Hematopoietic multipotent progenitor cell (in vitro differentiated cells): ENCODE measurements at regions not wholly inside any gene's neighbourhood (a gene's known extent, or its start where the extent isn't known, plus 50 kb on each side); places are given as distances from the start of the nearest gene placed in this dataset.
"Not testable (repeated sequence)": the region's sequence is repeated elsewhere in the genome, so short reads cannot be mapped to it uniquely, and the experiment has no call there.

ENCODE experiments used
- DNase-seq, 3 donors: peaks; one replicate each; pipeline ENCODE4 v3.0.0-alpha.2; 2011 to 2015; ENCODE audit warnings: low read depth in 2 of 3, low spot score in 2 of 3

GRCh38 chr12:126396536-126396935 is 1331.3 kb downstream of the AACS start:
- DNase-seq: no peak

GRCh38 chr12:126397071-126397581 is 1331.9 kb downstream of the AACS start:
- no peak for DNase-seq

GRCh38 chr12:126397660-126398059 is 1332.4 kb downstream of the AACS start:
- DNase-seq: no peak

GRCh38 chr12:126400831-126401230 is 1335.6 kb downstream of the AACS start:
- DNase-seq: no peak

- no peak for DNase-seq
Observed at GRCh38 chr12:126404293-126404881, 1339.2 kb downstream of the AACS start.

- DNase-seq: no peak
Observed at GRCh38 chr12:126418400-126418799, 1353.2 kb downstream of the AACS start.

- no peak for DNase-seq
Observed at GRCh38 chr12:126419131-126419530, 1353.9 kb downstream of the AACS start.

GRCh38 chr12:126424696-126425095 is 1359.5 kb downstream of the AACS start:
- no peak for DNase-seq

GRCh38 chr12:126425264-126425663 is 1360.0 kb downstream of the AACS start:
- no peak for DNase-seq

GRCh38 chr12:126428769-126429168 is 1363.5 kb downstream of the AACS start:
- no peak for DNase-seq

- DNase-seq: no peak
Observed at GRCh38 chr12:126430921-126431320, 1365.7 kb downstream of the AACS start.

GRCh38 chr12:126431767-126432166 is 1366.5 kb downstream of the AACS start:
- no peak for DNase-seq

- no peak for DNase-seq
Observed at GRCh38 chr12:126432780-126433179, 1367.5 kb downstream of the AACS start.

GRCh38 chr12:126434412-126434985 is 1369.3 kb downstream of the AACS start:
- no peak for DNase-seq

- DNase-seq: no peak
Observed at GRCh38 chr12:126436041-126436440, 1370.8 kb downstream of the AACS start.

GRCh38 chr12:126437934-126438333 is 1372.7 kb downstream of the AACS start:
- no peak for DNase-seq

GRCh38 chr12:126443977-126444376 is 1378.7 kb downstream of the AACS start:
- DNase-seq: no peak

- DNase-seq: no peak
Observed at GRCh38 chr12:126447346-126447745, 1382.1 kb downstream of the AACS start.

- DNase-seq: no peak
Observed at GRCh38 chr12:126451809-126452208, 1386.6 kb downstream of the AACS start.

GRCh38 chr12:126452686-126453085 is 1387.5 kb downstream of the AACS start:
- not testable (repeated sequence) for DNase-seq

- no peak for DNase-seq
Observed at GRCh38 chr12:126454581-126454980, 1389.3 kb downstream of the AACS start.

- DNase-seq: no peak
Observed at GRCh38 chr12:126457776-126458175, 1392.5 kb downstream of the AACS start.

- DNase-seq: no peak
Observed at GRCh38 chr12:126464153-126464552, 1398.9 kb downstream of the AACS start.
